ENCODE measurements at regions not wholly inside any gene's neighbourhood (a gene's known extent, or its start where the extent isn't known, plus 50 kb on each side); places are given as distances from the start of the nearest gene placed in this dataset.

DNA sequence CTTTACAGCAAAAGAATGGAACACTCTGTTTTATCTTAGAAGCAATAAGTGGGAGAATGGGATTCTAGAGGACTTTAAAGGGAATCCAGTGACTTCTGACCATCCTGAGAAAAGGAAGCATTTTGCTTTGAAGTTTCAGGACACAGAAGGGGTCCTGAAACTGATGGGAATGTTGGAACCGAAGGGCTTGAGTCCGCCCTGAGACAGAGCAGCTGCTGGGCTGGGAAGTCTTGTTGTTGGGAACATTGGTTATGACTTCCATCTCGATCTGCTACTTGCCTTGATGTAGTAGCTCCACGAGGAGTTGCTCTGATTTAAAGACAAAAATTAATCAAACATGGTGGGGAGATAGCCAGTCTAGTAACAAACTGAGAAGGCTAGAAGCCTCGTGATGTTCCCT is 177.6 kb downstream of the JCAD start:
- 60 to 74% methylated on average over 1 to 5 of the region's 5 CpGs for WGBS, 2 donors (ENCODE audit: low coverage in 1 of 2)
- in situ Hi-C loops (cut with MboI; ENCODE audit: low pct_ligation_motif_present in 1 of 4, low pct_unique_long_range_greater_than_20kb in 1 of 4, low sequenced_read_pairs in 3 of 4), result no loop called here
- Histone ChIP-seq H3K27me3 (no peaks in the 10 kb centered on the region), H3K4me1 (peaks cover 0 to 8% (median 0%) of the 10 kb centered on the region in 4 donors), H3K36me3 (no peaks in the 10 kb centered on the region), H3K4me3 (no peak overlapping the region), H3K27ac (peak overlapping the region in 1 of 4 donors; percentile 35), H3K9me3 (no peaks in the 10 kb centered on the region)
- intact Hi-C loops (cut with DNase I; ENCODE audit: low total_unique reads), result no loop called here
- no peak for TF ChIP-seq EP300 (IDR thresholded peaks at IDR 0.05; ENCODE audit: low read depth)
- no peak for TF ChIP-seq POLR2A (IDR thresholded peaks at IDR 0.05)
- TF ChIP-seq, protein P1, sequence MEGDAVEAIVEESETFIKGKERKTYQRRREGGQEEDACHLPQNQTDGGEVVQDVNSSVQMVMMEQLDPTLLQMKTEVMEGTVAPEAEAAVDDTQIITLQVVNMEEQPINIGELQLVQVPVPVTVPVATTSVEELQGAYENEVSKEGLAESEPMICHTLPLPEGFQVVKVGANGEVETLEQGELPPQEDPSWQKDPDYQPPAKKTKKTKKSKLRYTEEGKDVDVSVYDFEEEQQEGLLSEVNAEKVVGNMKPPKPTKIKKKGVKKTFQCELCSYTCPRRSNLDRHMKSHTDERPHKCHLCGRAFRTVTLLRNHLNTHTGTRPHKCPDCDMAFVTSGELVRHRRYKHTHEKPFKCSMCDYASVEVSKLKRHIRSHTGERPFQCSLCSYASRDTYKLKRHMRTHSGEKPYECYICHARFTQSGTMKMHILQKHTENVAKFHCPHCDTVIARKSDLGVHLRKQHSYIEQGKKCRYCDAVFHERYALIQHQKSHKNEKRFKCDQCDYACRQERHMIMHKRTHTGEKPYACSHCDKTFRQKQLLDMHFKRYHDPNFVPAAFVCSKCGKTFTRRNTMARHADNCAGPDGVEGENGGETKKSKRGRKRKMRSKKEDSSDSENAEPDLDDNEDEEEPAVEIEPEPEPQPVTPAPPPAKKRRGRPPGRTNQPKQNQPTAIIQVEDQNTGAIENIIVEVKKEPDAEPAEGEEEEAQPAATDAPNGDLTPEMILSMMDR (IDR thresholded peaks at IDR 0.05), result no peak
- no peak for TF ChIP-seq POLR2AphosphoS5 (IDR thresholded peaks at IDR 0.05)
- DNase-seq, result no peak

DNA sequence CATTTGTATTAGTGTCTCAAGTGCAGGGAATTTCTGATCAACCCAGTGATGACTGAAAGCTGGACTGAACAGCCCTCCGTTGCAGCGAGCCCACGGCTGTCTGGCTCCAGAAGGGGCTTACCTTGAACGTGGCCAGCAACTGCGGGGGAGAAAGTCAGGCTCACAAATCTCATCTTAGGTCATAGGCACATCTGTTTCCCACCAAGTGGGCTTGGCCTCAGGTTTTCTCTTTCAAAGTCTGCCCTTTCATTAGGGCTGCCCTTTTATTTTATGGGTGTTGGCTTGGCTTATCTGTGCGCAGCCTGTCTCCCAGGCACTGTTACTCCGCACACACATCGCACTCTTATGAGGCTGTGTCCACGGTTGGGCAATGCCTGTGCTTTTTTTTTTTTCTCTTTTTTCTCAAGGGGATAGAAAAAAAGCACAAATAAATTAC is 178.0 kb downstream of the JCAD start:
- Histone ChIP-seq H3K4me3 (no peak overlapping the region), H3K27ac (peak overlapping the region in 1 of 4 donors; percentile 35), H3K4me1 (peaks cover 0 to 8% (median 0%) of the 10 kb centered on the region in 4 donors), H3K9me3 (no peaks in the 10 kb centered on the region), H3K36me3 (no peaks in the 10 kb centered on the region), H3K27me3 (no peaks in the 10 kb centered on the region)
- 14 to 62% methylated on average over 1 to 9 of the region's 9 CpGs for WGBS, 2 donors (ENCODE audit: low coverage in 1 of 2)
- in situ Hi-C loops (cut with MboI; ENCODE audit: low pct_ligation_motif_present in 1 of 4, low pct_unique_long_range_greater_than_20kb in 1 of 4, low sequenced_read_pairs in 3 of 4), result no loop called here
- no peak for DNase-seq
- no peak for TF ChIP-seq EP300 (IDR thresholded peaks at IDR 0.05; ENCODE audit: low read depth)
- TF ChIP-seq POLR2AphosphoS5 (IDR thresholded peaks at IDR 0.05), result peak in 1 of 3 donors; percentile 13
- intact Hi-C loops (cut with DNase I; ENCODE audit: low total_unique reads), result no loop called here

DNA sequence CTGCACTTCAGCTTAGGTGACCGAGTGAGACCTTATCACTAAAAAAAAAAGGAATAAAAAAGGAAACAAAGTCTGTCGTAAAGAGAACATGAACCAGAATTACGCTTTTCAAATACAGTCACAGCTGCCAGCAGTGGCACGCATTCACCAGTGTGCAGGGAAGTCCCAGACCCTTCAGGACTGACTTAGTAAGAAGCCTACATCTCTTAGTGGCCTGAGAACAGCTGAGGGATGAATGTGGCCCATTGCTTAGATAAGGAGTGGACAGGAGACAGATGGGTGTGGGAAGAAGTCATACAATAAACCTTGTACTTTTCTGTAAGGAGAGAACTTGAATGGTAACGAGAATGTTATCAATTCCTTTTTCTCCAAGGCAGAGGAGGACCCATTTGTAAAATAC is 178.5 kb downstream of the JCAD start:
- Histone ChIP-seq H3K27ac (no peak overlapping the region), H3K4me1 (peaks cover 0 to 8% (median 0%) of the 10 kb centered on the region in 4 donors), H3K9me3 (no peaks in the 10 kb centered on the region), H3K4me3 (no peak overlapping the region), H3K27me3 (no peaks in the 10 kb centered on the region), H3K36me3 (no peaks in the 10 kb centered on the region)
- 70% methylated on average over 5 of the region's 5 CpGs for WGBS, 2 donors (ENCODE audit: low coverage in 1 of 2)
- TF ChIP-seq, protein P1 (IDR thresholded peaks at IDR 0.05), result no peak
- TF ChIP-seq POLR2AphosphoS5 (IDR thresholded peaks at IDR 0.05), result no peak
- no peak for TF ChIP-seq EP300 (IDR thresholded peaks at IDR 0.05; ENCODE audit: low read depth)
- TF ChIP-seq POLR2A (IDR thresholded peaks at IDR 0.05), result no peak
- in situ Hi-C loops (cut with MboI; ENCODE audit: low pct_ligation_motif_present in 1 of 4, low pct_unique_long_range_greater_than_20kb in 1 of 4, low sequenced_read_pairs in 3 of 4) (no loop called here), intact Hi-C loops (cut with DNase I; ENCODE audit: low total_unique reads) (no loop called here)
- no peak for DNase-seq

DNA sequence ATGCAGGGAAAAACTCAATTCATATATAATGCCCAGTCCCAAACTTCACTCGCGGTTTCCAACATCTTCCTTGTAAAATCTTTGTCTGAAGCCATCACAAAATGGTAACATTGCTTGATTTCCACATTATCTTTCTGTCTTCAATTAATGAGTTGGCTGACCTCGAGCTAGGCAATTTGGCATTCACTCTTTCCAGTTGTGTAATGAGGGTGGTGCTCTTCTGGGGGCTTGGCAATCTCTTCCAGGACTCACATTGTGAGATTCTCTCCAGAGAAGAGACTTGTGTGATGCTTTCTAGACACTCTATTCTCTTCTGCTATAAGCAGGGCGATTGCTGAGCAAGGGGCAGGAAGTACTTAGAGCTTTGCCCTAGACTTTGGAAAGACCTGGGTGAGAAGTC is 179.5 kb downstream of the JCAD start:
- 74 to 76% methylated on average over 3 to 4 of the region's 4 CpGs for WGBS, 2 donors (ENCODE audit: low coverage in 1 of 2)
- no peak overlapping the region for H3K4me3 ChIP-seq
- no peak for TF ChIP-seq EP300 (IDR thresholded peaks at IDR 0.05; ENCODE audit: low read depth)
- no peak for TF ChIP-seq POLR2AphosphoS5 (IDR thresholded peaks at IDR 0.05)
- TF ChIP-seq, protein P1 (IDR thresholded peaks at IDR 0.05), result no peak
- no peak for TF ChIP-seq POLR2A (IDR thresholded peaks at IDR 0.05)
- H3K27me3 ChIP-seq, result no peaks in the 10 kb centered on the region
- H3K9me3 ChIP-seq, result no peaks in the 10 kb centered on the region
- intact Hi-C loops (cut with DNase I; ENCODE audit: low total_unique reads) (no loop called here), in situ Hi-C loops (cut with MboI; ENCODE audit: low pct_ligation_motif_present in 1 of 4, low pct_unique_long_range_greater_than_20kb in 1 of 4, low sequenced_read_pairs in 3 of 4) (no loop called here)
- no peak for DNase-seq
- H3K4me1 ChIP-seq, result peaks cover 0 to 8% (median 0%) of the 10 kb centered on the region in 4 donors
- H3K36me3 ChIP-seq, result no peaks in the 10 kb centered on the region
- H3K27ac ChIP-seq, result no peak overlapping the region

DNA sequence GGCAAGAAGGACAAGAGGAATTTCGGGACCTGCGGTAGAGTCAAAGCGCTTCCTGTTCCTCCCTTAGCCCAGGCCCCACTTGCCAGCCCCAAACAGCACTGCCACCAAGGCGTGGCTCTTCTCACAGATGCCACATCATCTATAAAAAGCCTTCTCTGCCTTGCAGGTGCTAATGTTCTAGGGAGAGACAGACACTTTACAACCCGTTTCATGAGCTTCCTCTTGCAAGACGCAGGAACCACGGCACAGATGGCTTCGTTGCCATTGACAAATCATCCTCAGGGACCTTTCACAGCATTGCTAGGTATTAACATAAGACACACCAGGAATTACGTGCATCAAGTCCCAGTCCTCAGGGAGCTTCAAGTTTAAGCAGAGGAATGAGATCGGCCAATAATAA is 180.9 kb downstream of the JCAD start:
- intact Hi-C loops (cut with DNase I; ENCODE audit: low total_unique reads), result no loop called here
- no peaks in the 10 kb centered on the region for H3K36me3 ChIP-seq
- no peak for TF ChIP-seq EP300 (IDR thresholded peaks at IDR 0.05; ENCODE audit: low read depth)
- TF ChIP-seq, protein P1 (IDR thresholded peaks at IDR 0.05), result no peak
- no peak overlapping the region for H3K4me3 ChIP-seq
- in situ Hi-C loops (cut with MboI; ENCODE audit: low pct_ligation_motif_present in 1 of 4, low pct_unique_long_range_greater_than_20kb in 1 of 4, low sequenced_read_pairs in 3 of 4), result no loop called here
- H3K4me1 ChIP-seq, result peaks cover 0 to 8% (median 0%) of the 10 kb centered on the region in 4 donors
- no peaks in the 10 kb centered on the region for H3K9me3 ChIP-seq
- H3K27ac ChIP-seq, result peak overlapping the region in 1 of 4 donors; percentile 28
- H3K27me3 ChIP-seq, result no peaks in the 10 kb centered on the region
- no peak for DNase-seq
- 63 to 66% methylated on average over 8 to 10 of the region's 10 CpGs for WGBS, 2 donors (ENCODE audit: low coverage in 1 of 2)
